Gastrocnemius medialis (tissue), 4 donors: ENCODE measurements at regions not wholly inside any gene's neighbourhood (a gene's known extent, or its start where the extent isn't known, plus 50 kb on each side); places are given as distances from the start of the nearest gene placed in this dataset.

ENCODE experiments used
- POLR2A ChIP-seq, 2 donors: fragments of 450-650 bp; IDR thresholded peaks; one replicate each; pipeline ENCODE4 v1.6.1; 2017; ENCODE audit warnings: antibody characterized with exemption in 2 of 2, mild to moderate bottlenecking in 2 of 2, moderate library complexity in 2 of 2
- TF ChIP-seq, protein P1 (sequence below), 5 experiments: fragments of 450-650 bp in 3 of 5; fragments of 200-600 bp in 2 of 5; sonication (generic) in 2 of 5; IDR thresholded peaks in 4 of 5; conservative IDR thresholded peaks in 1 of 5; 1 replicate in 4 of 5; 2 replicates in 1 of 5; pipeline ENCODE4 v1.5.1; 2016 to 2019; ENCODE audit warnings: antibody characterized with exemption in 5 of 5, mild to moderate bottlenecking in 3 of 5, moderate library complexity in 3 of 5

GRCh38 chr4:63233671-63234070, 1175.6 kb downstream of the TECRL start:
- TF ChIP-seq POLR2A (IDR thresholded peaks at IDR 0.05), result no peak
- TF ChIP-seq, protein P1, sequence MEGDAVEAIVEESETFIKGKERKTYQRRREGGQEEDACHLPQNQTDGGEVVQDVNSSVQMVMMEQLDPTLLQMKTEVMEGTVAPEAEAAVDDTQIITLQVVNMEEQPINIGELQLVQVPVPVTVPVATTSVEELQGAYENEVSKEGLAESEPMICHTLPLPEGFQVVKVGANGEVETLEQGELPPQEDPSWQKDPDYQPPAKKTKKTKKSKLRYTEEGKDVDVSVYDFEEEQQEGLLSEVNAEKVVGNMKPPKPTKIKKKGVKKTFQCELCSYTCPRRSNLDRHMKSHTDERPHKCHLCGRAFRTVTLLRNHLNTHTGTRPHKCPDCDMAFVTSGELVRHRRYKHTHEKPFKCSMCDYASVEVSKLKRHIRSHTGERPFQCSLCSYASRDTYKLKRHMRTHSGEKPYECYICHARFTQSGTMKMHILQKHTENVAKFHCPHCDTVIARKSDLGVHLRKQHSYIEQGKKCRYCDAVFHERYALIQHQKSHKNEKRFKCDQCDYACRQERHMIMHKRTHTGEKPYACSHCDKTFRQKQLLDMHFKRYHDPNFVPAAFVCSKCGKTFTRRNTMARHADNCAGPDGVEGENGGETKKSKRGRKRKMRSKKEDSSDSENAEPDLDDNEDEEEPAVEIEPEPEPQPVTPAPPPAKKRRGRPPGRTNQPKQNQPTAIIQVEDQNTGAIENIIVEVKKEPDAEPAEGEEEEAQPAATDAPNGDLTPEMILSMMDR (IDR thresholded peaks at IDR 0.05 in 4 of 5, conservative IDR thresholded peaks at IDR 0.05 in 1 of 5), result no peak
